ENCODE measurements at regions not wholly inside any gene's neighbourhood (a gene's known extent, or its start where the extent isn't known, plus 50 kb on each side); places are given as distances from the start of the nearest gene placed in this dataset.

GRCh38 chr6:40887079-40887791 lies 151.8 kb downstream of the UNC5CL start:
- TF ChIP-seq, protein P1, sequence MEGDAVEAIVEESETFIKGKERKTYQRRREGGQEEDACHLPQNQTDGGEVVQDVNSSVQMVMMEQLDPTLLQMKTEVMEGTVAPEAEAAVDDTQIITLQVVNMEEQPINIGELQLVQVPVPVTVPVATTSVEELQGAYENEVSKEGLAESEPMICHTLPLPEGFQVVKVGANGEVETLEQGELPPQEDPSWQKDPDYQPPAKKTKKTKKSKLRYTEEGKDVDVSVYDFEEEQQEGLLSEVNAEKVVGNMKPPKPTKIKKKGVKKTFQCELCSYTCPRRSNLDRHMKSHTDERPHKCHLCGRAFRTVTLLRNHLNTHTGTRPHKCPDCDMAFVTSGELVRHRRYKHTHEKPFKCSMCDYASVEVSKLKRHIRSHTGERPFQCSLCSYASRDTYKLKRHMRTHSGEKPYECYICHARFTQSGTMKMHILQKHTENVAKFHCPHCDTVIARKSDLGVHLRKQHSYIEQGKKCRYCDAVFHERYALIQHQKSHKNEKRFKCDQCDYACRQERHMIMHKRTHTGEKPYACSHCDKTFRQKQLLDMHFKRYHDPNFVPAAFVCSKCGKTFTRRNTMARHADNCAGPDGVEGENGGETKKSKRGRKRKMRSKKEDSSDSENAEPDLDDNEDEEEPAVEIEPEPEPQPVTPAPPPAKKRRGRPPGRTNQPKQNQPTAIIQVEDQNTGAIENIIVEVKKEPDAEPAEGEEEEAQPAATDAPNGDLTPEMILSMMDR (conservative IDR thresholded peaks at IDR 0.05; ENCODE audit: control insufficient read depth, insufficient read depth, low read depth, low read length) = no peak
- H3K4me3 ChIP-seq (ENCODE audit: control insufficient read depth, low read depth, low read length) = no peak overlapping the region
- no peak for DNase-seq (ENCODE audit: low read depth)

DNA sequence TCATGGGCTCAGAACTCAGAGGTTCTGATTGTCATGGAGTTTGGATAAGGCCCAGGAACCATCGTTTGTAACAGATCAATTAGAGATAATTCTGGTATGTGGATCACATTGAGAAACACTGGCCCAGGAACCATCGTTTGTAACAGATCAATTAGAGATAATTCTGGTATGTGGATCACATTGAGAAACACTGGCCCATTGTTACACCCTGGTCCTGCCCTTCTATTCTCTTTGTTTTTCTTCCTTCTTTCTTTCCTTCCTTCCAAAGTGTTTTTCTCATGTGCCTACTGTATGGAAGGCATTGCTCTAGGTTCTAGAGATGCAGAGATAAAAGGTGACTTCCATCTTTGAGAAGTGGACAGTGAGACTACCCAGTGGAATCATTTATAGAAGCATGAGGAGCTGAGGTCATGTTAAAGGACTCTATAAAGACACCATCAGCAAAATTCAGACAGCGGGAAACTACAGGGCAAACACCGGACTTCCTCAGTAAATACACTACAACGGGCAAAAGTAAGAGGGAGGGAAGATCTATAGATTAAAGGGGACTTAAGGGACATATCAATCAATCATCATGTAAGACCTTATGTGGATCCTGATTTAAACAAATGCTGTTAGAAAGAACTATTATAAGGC lies 153.8 kb downstream of the UNC5CL start:
- no peak overlapping the region for H3K4me3 ChIP-seq (ENCODE audit: control insufficient read depth, low read depth, low read length)
- no peak for DNase-seq (ENCODE audit: low read depth)
- TF ChIP-seq, protein P1 (conservative IDR thresholded peaks at IDR 0.05; ENCODE audit: control insufficient read depth, insufficient read depth, low read depth, low read length) = no peak

GRCh38 chr6:40882323-40882997 lies 156.6 kb downstream of the UNC5CL start:
- H3K4me3 ChIP-seq (ENCODE audit: control insufficient read depth, low read depth, low read length) = no peak overlapping the region
- DNase-seq (ENCODE audit: low read depth) = no peak
- TF ChIP-seq, protein P1 (conservative IDR thresholded peaks at IDR 0.05; ENCODE audit: control insufficient read depth, insufficient read depth, low read depth, low read length) = no peak

DNA sequence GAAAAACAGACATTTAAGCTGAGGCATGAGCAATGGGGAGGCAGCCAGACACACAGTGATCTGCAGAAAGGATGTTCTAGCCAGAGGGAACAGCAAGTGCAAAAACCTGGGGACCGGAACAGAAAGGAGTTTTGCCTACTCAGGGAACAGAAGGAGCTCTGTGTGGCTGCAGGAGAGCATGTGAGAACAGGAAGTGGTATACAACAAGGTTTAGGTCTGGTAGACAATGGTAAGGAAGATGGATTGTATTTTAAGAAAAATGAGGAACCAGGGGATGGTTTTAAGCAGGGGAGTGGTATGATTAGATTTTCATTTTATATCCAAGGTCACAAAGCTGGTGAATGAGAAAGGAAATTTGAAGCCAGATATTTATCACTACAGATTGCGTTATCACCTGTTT lies 157.5 kb downstream of the UNC5CL start:
- TF ChIP-seq, protein P1 (conservative IDR thresholded peaks at IDR 0.05; ENCODE audit: control insufficient read depth, insufficient read depth, low read depth, low read length) = no peak
- no peak for DNase-seq (ENCODE audit: low read depth)

DNA sequence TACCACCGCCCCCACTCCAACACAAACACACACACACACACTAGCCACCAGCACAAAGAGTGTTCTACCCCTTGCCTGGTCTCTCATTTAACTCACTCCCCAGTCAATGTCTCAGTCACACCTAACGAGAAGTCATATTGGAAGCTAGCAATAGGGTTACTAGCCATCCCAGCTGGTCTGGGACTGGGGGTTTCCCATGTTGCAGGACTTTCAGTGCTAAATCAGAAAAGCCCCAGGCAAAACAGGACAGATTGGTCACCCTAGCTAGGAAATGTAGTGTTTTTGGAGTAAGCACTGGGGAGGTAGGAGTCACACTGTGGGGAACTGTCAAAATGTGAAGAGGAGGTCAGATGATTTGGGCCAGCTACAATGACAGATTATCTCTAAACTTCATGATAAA lies 158.1 kb downstream of the UNC5CL start:
- H3K4me3 ChIP-seq (ENCODE audit: control insufficient read depth, low read depth, low read length) = no peak overlapping the region
- TF ChIP-seq, protein P1 (conservative IDR thresholded peaks at IDR 0.05; ENCODE audit: control insufficient read depth, insufficient read depth, low read depth, low read length) = no peak
- DNase-seq (ENCODE audit: low read depth) = no peak

More for the DNA sequence above, 157.5 kb downstream of the UNC5CL start:
- no peak overlapping the region for H3K4me3 ChIP-seq (ENCODE audit: control insufficient read depth, low read depth, low read length)

- no peak overlapping the region for H3K4me3 ChIP-seq (ENCODE audit: control insufficient read depth, low read depth, low read length)
- TF ChIP-seq, protein P1 (conservative IDR thresholded peaks at IDR 0.05; ENCODE audit: control insufficient read depth, insufficient read depth, low read depth, low read length) = no peak
- no peak for DNase-seq (ENCODE audit: low read depth)
Measured at GRCh38 chr6:40879169-40879568, 159.9 kb downstream of the UNC5CL start.

All from fibroblast of mammary gland (primary cell).